Body of pancreas (tissue), 4 donors: ENCODE measurements at regions not wholly inside any gene's neighbourhood (a gene's known extent, or its start where the extent isn't known, plus 50 kb on each side); places are given as distances from the start of the nearest gene placed in this dataset.

Experiments used
- ATAC-seq: fragments of 150-250 bp; one replicate; pipeline ENCODE4 v1.9.1; 2016
- DNase-seq, 4 donors: peaks; one replicate each; pipeline ENCODE4 v3.0.0-alpha.2; 2019
- H3K27ac ChIP-seq, 4 donors: fragments of 200-600 bp; sonication (generic); 1 replicate in 3 of 4; 2 replicates in 1 of 4; pipeline versions ENCODE4 v1.5.1 to v1.6.1; 2016 to 2019; ENCODE audit warnings: mild to moderate bottlenecking in 1 of 4, mixed read lengths in 1 of 4, moderate library complexity in 1 of 4
- H3K27me3 ChIP-seq, 2 donors: fragments of 200-600 bp; sonication (generic); one replicate each; pipeline ENCODE4 v1.6.0; 2016; ENCODE audit warnings: mild to moderate bottlenecking in 1 of 2
- H3K36me3 ChIP-seq, 2 donors: fragments of 200-600 bp; sonication (generic); replicated peaks in 1 of 2; 2 replicates each; pipeline ENCODE4 v1.5.1; 2016; ENCODE audit warnings: low read depth in 2 of 2; ENCODE audit not compliant: insufficient read depth in 1 of 2
- H3K4me1 ChIP-seq: fragments of 200-600 bp; sonication (generic); one replicate; pipeline ENCODE4 v1.6.0; 2016
- H3K4me3 ChIP-seq, 2 donors: fragments of 200-600 bp; sonication (generic); 1 replicate in 1 of 2; 2 replicates in 1 of 2; pipeline ENCODE4 v1.5.1; 2016 to 2019
- H3K9me3 ChIP-seq, 3 donors: fragments of 200-600 bp; sonication (generic); 1 replicate in 2 of 3; 2 replicates in 1 of 3; pipeline ENCODE4 v1.5.1; 2016
- POLR2A ChIP-seq, 3 donors: fragments of 450-650 bp; IDR thresholded peaks; one replicate each; pipeline ENCODE4 v1.6.1; 2016; ENCODE audit warnings: antibody characterized with exemption in 3 of 3, mild to moderate bottlenecking in 2 of 3
- WGBS, 2 donors: methylation state at CpG; one replicate each; pipeline ENCODE4 v1.1.5; 2017; 5-methylcytosine and 5-hydroxymethylcytosine counted together
- intact Hi-C: fragments of 100-400 bp; cut with DNase I; formaldehyde crosslinking; loops from one replicate; pipeline ENCODE4 v1.15.1; 2023
- TF ChIP-seq, protein P1 (sequence below), 7 experiments: fragments of 450-650 bp in 4 of 7; fragments of 200-600 bp in 3 of 7; sonication (generic) in 3 of 7; IDR thresholded peaks; one replicate each; pipeline ENCODE4 v1.5.1; 2016 to 2019; ENCODE audit warnings: antibody characterized with exemption in 7 of 7

DNA sequence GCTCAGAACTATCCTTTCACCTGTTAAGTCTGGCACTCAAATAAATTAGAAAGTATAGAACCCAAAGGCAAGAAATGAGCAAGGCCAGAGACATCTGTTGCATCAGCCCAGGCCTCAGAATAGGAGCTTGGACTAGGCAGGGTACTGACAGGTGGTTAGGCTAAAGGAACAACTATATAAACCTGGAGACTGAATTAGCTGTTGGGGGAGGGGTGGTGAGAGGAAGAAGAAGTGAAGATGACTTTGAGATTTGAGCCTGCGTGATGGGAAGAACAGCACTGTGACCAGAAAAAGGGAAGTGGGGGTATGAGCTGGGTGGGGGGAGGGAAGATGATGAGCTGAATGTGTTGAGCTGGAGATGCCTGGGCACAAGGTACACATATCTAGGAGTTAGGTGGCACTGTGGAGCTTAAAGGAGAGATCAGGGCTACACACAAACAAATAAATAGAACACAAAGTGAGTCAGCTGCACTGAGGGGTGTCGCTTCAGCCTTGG, 244.7 kb downstream of the PTEN start:
- ATAC-seq (no peak), DNase-seq (peak in 1 of 4 donors; percentile 39)
- H3K27me3 ChIP-seq: no peaks in the 10 kb centered on the region
- intact Hi-C loops: no loop called here
- no peak overlapping the region for H3K27ac ChIP-seq
- no peaks in the 10 kb centered on the region for H3K4me1 ChIP-seq
- 75 to 78% methylated on average over 2 of the region's 2 CpGs for WGBS, 2 donors
- H3K36me3 ChIP-seq: no peaks in the 10 kb centered on the region
- TF ChIP-seq, protein P1, sequence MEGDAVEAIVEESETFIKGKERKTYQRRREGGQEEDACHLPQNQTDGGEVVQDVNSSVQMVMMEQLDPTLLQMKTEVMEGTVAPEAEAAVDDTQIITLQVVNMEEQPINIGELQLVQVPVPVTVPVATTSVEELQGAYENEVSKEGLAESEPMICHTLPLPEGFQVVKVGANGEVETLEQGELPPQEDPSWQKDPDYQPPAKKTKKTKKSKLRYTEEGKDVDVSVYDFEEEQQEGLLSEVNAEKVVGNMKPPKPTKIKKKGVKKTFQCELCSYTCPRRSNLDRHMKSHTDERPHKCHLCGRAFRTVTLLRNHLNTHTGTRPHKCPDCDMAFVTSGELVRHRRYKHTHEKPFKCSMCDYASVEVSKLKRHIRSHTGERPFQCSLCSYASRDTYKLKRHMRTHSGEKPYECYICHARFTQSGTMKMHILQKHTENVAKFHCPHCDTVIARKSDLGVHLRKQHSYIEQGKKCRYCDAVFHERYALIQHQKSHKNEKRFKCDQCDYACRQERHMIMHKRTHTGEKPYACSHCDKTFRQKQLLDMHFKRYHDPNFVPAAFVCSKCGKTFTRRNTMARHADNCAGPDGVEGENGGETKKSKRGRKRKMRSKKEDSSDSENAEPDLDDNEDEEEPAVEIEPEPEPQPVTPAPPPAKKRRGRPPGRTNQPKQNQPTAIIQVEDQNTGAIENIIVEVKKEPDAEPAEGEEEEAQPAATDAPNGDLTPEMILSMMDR (IDR thresholded peaks at IDR 0.05): no peak
- no peak for TF ChIP-seq POLR2A (IDR thresholded peaks at IDR 0.05)
- H3K4me3 ChIP-seq: no peak overlapping the region
- no peaks in the 10 kb centered on the region for H3K9me3 ChIP-seq

DNA sequence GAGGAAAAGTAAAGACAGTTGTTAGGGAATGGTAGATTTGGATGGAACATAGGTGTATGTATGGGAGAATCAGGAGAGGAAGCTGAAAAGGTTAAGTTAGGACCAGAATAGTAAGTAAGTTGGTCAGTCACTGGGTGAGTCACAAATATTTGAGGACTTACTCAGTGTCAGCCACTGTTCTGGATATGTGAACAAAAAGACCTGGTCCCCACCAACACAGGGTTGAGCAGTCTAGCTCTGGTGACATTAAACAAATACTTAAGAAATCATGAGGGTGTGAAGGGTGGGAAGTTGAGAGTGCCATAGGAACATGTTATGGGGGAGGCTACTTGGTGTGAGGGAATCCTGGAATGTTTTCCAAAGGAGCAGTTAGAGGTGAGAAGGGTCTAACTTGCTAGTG, 246.9 kb downstream of the PTEN start:
- intact Hi-C loops: loop anchor here (10.0 kb wide), 2 partner anchors 256 to 434 kb away; no protein-coding TSS in a partner anchor
- Histone ChIP-seq H3K4me1 (peaks cover 10% of the 10 kb centered on the region), H3K4me3 (no peak overlapping the region), H3K27me3 (no peaks in the 10 kb centered on the region), H3K27ac (no peak overlapping the region), H3K36me3 (no peaks in the 10 kb centered on the region), H3K9me3 (no peaks in the 10 kb centered on the region)
- no peak for DNase-seq
- TF ChIP-seq, protein P1 (IDR thresholded peaks at IDR 0.05): no peak
- TF ChIP-seq POLR2A (IDR thresholded peaks at IDR 0.05): no peak
- ATAC-seq: no peak

DNA sequence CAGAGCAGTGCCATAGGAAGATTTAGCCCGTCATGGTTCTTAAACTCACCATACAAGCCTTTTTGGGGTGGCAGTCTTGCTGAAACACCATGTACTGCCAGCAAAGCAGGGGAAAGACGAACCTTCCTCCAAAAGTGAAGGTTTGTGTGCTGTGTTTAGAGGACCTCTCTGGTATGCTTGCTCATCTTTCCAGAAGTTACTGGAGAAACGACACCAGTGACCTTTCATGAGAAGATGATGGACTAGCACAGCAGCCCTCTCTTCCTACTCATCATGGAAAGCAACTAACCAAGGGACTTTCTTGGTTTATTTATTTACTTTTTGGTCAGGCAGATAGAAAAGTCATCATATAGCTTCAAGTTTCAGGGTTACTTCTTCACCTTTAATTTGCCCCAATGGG, 247.4 kb downstream of the PTEN start:
- H3K4me3 ChIP-seq: no peak overlapping the region
- 76 to 82% methylated on average over 3 of the region's 3 CpGs for WGBS, 2 donors
- peaks cover 10% of the 10 kb centered on the region for H3K4me1 ChIP-seq
- no peaks in the 10 kb centered on the region for H3K9me3 ChIP-seq
- no peaks in the 10 kb centered on the region for H3K27me3 ChIP-seq
- no peaks in the 10 kb centered on the region for H3K36me3 ChIP-seq
- intact Hi-C loops: loop anchor here (10.0 kb wide), 2 partner anchors 256 to 434 kb away; no protein-coding TSS in a partner anchor
- DNase-seq (no peak), ATAC-seq (no peak)
- H3K27ac ChIP-seq: no peak overlapping the region
- TF ChIP-seq, protein P1 (IDR thresholded peaks at IDR 0.05): no peak
- no peak for TF ChIP-seq POLR2A (IDR thresholded peaks at IDR 0.05)

DNA sequence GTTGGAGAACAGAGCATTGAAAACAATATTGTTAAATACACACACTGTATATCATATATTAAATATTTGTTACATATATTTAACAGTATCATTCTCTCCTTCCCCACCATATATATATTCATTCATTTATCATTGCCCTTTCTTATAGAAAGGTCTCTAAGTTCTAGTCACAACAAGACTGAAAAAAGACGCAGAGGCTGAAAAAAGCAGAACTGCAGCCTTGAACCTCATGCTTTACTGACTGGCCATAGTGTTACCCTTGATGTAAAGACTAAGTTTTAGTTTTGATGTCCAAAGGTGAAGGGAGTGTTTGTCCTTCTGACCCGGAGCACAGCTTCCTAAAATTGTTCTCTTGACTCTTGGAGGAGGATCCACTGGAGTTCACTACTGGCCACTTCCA, 247.9 kb downstream of the PTEN start:
- TF ChIP-seq POLR2A (IDR thresholded peaks at IDR 0.05): no peak
- TF ChIP-seq, protein P1 (IDR thresholded peaks at IDR 0.05): no peak
- intact Hi-C loops: loop anchor here (10.0 kb wide), 2 partner anchors 256 to 434 kb away; no protein-coding TSS in a partner anchor
- no peak for ATAC-seq
- WGBS, 2 donors: 67 to 78% methylated on average over 2 of the region's 2 CpGs
- no peaks in the 10 kb centered on the region for H3K27me3 ChIP-seq
- peaks cover 10% of the 10 kb centered on the region for H3K4me1 ChIP-seq
- H3K4me3 ChIP-seq: no peak overlapping the region
- no peak for DNase-seq
- no peaks in the 10 kb centered on the region for H3K36me3 ChIP-seq
- H3K27ac ChIP-seq: no peak overlapping the region
- no peaks in the 10 kb centered on the region for H3K9me3 ChIP-seq

DNA sequence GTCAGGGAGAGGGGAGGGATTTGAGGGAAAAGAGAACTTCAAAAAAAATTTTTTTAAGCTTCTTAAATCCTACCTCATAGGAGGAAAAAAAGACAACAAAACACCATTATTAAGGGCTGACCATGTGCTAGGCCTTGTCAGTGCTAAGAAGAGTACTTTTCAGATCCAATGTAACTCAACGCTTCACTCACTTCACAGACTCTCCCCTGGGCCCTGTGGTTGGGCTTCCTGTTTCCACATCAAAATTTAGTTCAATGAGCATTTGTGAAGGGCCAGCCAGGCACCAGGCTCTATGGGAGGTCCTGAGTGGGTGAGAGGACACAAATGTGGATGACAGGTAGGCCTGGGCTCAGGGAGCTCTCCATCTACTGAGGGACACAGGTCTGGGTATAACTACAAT, 249.8 kb downstream of the PTEN start:
- Histone ChIP-seq H3K36me3 (no peaks in the 10 kb centered on the region), H3K27me3 (no peaks in the 10 kb centered on the region), H3K9me3 (no peaks in the 10 kb centered on the region), H3K4me1 (peaks cover 10% of the 10 kb centered on the region), H3K4me3 (no peak overlapping the region), H3K27ac (no peak overlapping the region)
- ATAC-seq: no peak
- WGBS, 2 donors: 70 to 83% methylated on average over 1 of the region's 1 CpG
- intact Hi-C loops: loop anchor here (10.0 kb wide), 2 partner anchors 258 to 432 kb away; no protein-coding TSS in a partner anchor
- TF ChIP-seq, protein P1 (IDR thresholded peaks at IDR 0.05): no peak
- no peak for TF ChIP-seq POLR2A (IDR thresholded peaks at IDR 0.05)
- no peak for DNase-seq
